SK-N-MC (cell line): ENCODE measurements at regions not wholly inside any gene's neighbourhood (a gene's known extent, or its start where the extent isn't known, plus 50 kb on each side); places are given as distances from the start of the nearest gene placed in this dataset.

Experiments
- EZH2 ChIP-seq: fragments of 200-600 bp; sonication (generic); IDR thresholded peaks from one replicate; pipeline ENCODE4 v1.6.1; 2017; ENCODE audit warnings: antibody characterized with exemption
- FOXP2 ChIP-seq: optimal IDR thresholded peaks from 2 replicates; pipeline ENCODE3; 2011; ENCODE audit warnings: mild to moderate bottlenecking, moderate library complexity; ENCODE audit not compliant: insufficient read depth; ENCODE audit errors: extremely low read length, control extremely low read depth
- POLR2AphosphoS5 ChIP-seq: IDR thresholded peaks from 2 replicates; pipeline ENCODE4 v1.6.1; 2012; ENCODE audit warnings: mild to moderate bottlenecking, low read depth, low read length, borderline replicate concordance

- TF ChIP-seq POLR2AphosphoS5 (no peak), EZH2 (no peak), FOXP2 (no peak)
Observed at GRCh38 chr10:76735866-76736265, 901.7 kb downstream of the KCNMA1 start.
